ENCODE measurements at regions not wholly inside any gene's neighbourhood (a gene's known extent, or its start where the extent isn't known, plus 50 kb on each side); places are given as distances from the start of the nearest gene placed in this dataset.

DNA sequence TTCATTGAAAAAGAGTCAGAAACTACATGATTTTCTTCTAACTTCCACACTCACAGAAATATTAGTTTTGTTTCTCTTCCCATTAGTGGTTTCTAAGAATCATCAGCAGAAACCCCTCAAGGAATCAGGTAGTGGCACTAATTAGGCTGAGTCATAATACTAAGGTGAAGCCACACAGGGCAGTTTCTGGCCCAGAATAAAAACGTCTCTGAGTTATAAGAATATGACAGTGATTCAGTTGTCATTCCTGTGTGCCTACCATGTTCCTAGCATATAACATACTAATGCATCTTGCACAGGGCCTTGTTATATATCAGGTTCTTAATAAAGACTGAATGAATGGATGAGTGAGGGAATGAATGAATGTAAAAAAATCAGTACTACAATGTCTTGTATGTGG, 206.0 kb upstream of the PLEKHG7 start:
- H3K4me3 ChIP-seq (ENCODE audit: low read depth in 2 of 2, low read length in 2 of 2) = no peak overlapping the region
- H3K27me3 ChIP-seq (ENCODE audit: control insufficient read depth, insufficient read depth, low read length) = no peaks in the 10 kb centered on the region
- no peaks in the 10 kb centered on the region for H3K36me3 ChIP-seq (ENCODE audit: control insufficient read depth, insufficient read depth, low read length)
- H3K27ac ChIP-seq (ENCODE audit: low read length) = no peak overlapping the region
- no TSS peak for BruUV-seq (replicated peaks)
- TF ChIP-seq POLR2AphosphoS5 (IDR thresholded peaks at IDR 0.05; ENCODE audit: low read depth, low read length) (no peak), TCF7L2 (IDR thresholded peaks at IDR 0.05; ENCODE audit: low read depth, low read length) (no peak), SIN3A (IDR thresholded peaks at IDR 0.05; ENCODE audit: borderline replicate concordance, insufficient read depth, low read depth, low read length) (no peak)
- TF ChIP-seq, protein P1, sequence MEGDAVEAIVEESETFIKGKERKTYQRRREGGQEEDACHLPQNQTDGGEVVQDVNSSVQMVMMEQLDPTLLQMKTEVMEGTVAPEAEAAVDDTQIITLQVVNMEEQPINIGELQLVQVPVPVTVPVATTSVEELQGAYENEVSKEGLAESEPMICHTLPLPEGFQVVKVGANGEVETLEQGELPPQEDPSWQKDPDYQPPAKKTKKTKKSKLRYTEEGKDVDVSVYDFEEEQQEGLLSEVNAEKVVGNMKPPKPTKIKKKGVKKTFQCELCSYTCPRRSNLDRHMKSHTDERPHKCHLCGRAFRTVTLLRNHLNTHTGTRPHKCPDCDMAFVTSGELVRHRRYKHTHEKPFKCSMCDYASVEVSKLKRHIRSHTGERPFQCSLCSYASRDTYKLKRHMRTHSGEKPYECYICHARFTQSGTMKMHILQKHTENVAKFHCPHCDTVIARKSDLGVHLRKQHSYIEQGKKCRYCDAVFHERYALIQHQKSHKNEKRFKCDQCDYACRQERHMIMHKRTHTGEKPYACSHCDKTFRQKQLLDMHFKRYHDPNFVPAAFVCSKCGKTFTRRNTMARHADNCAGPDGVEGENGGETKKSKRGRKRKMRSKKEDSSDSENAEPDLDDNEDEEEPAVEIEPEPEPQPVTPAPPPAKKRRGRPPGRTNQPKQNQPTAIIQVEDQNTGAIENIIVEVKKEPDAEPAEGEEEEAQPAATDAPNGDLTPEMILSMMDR (IDR thresholded peaks at IDR 0.05) = no peak
- TF ChIP-seq, protein P2, sequence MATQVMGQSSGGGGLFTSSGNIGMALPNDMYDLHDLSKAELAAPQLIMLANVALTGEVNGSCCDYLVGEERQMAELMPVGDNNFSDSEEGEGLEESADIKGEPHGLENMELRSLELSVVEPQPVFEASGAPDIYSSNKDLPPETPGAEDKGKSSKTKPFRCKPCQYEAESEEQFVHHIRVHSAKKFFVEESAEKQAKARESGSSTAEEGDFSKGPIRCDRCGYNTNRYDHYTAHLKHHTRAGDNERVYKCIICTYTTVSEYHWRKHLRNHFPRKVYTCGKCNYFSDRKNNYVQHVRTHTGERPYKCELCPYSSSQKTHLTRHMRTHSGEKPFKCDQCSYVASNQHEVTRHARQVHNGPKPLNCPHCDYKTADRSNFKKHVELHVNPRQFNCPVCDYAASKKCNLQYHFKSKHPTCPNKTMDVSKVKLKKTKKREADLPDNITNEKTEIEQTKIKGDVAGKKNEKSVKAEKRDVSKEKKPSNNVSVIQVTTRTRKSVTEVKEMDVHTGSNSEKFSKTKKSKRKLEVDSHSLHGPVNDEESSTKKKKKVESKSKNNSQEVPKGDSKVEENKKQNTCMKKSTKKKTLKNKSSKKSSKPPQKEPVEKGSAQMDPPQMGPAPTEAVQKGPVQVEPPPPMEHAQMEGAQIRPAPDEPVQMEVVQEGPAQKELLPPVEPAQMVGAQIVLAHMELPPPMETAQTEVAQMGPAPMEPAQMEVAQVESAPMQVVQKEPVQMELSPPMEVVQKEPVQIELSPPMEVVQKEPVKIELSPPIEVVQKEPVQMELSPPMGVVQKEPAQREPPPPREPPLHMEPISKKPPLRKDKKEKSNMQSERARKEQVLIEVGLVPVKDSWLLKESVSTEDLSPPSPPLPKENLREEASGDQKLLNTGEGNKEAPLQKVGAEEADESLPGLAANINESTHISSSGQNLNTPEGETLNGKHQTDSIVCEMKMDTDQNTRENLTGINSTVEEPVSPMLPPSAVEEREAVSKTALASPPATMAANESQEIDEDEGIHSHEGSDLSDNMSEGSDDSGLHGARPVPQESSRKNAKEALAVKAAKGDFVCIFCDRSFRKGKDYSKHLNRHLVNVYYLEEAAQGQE (IDR thresholded peaks at IDR 0.05; ENCODE audit: insufficient read depth in 1 of 2, low read depth in 2 of 2, low read length in 1 of 2) = no peak
- H3K9me3 ChIP-seq (ENCODE audit: control insufficient read depth, insufficient read depth, low read depth, low read length) = no peaks in the 10 kb centered on the region
- ATAC-seq (no peak), DNase-seq (ENCODE audit: low read depth, low spot score) (no peak)
- ChIA-PET POLR2A (no interaction called here), CTCF (no interaction called here)
- no peaks in the 10 kb centered on the region for H3K4me1 ChIP-seq (ENCODE audit: control insufficient read depth, insufficient read depth, low read length)
- intact Hi-C loops (cut with micrococcal nuclease; ENCODE audit: unreplicated experiment) (no loop called here), in situ Hi-C loops (cut with HindIII; ENCODE audit: low pct_unique_long_range_greater_than_20kb, low sequenced_read_pairs) (no loop called here)

DNA sequence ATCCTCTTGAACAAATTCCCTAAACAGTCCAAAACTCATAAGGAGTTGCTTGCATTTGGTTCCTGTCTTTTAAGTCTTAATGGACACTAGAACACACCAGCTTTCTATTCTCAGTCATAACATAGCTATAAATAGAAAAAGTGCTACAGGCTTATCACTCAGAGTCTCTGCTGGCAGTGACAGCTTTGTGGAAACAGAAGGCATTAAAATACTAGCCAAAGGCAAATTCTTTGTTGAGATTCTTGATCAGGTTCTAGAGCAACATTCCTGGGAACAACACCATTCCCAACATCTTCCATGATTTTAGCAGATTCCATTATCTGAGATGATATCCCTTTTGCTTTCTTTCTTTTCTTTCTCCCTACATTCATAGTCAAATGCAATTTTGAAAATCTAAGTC, 207.7 kb upstream of the PLEKHG7 start:
- no TSS peak for BruUV-seq (replicated peaks)
- TF ChIP-seq TCF7L2 (IDR thresholded peaks at IDR 0.05; ENCODE audit: low read depth, low read length) (no peak), POLR2AphosphoS5 (IDR thresholded peaks at IDR 0.05; ENCODE audit: low read depth, low read length) (no peak), SIN3A (IDR thresholded peaks at IDR 0.05; ENCODE audit: borderline replicate concordance, insufficient read depth, low read depth, low read length) (no peak)
- TF ChIP-seq, protein P1 (IDR thresholded peaks at IDR 0.05) = no peak
- TF ChIP-seq, protein P2 (IDR thresholded peaks at IDR 0.05; ENCODE audit: insufficient read depth in 1 of 2, low read depth in 2 of 2, low read length in 1 of 2) = no peak
- ATAC-seq (no peak), DNase-seq (ENCODE audit: low read depth, low spot score) (no peak)
- ChIA-PET CTCF (no interaction called here), POLR2A (no interaction called here)
- Histone ChIP-seq H3K4me1 (ENCODE audit: control insufficient read depth, insufficient read depth, low read length) (no peaks in the 10 kb centered on the region), H3K36me3 (ENCODE audit: control insufficient read depth, insufficient read depth, low read length) (no peaks in the 10 kb centered on the region), H3K27me3 (ENCODE audit: control insufficient read depth, insufficient read depth, low read length) (no peaks in the 10 kb centered on the region), H3K9me3 (ENCODE audit: control insufficient read depth, insufficient read depth, low read depth, low read length) (no peaks in the 10 kb centered on the region), H3K4me3 (ENCODE audit: low read depth in 2 of 2, low read length in 2 of 2) (no peak overlapping the region), H3K27ac (ENCODE audit: low read length) (no peak overlapping the region)
- intact Hi-C loops (cut with micrococcal nuclease; ENCODE audit: unreplicated experiment) = no loop called here
- in situ Hi-C loops (cut with HindIII; ENCODE audit: low pct_unique_long_range_greater_than_20kb, low sequenced_read_pairs) = no loop called here
